GM10266 (cell line): ENCODE measurements at regions not wholly inside any gene's neighbourhood (a gene's known extent, or its start where the extent isn't known, plus 50 kb on each side); places are given as distances from the start of the nearest gene placed in this dataset.

ENCODE experiments used
- DNase-seq: peaks from one replicate; pipeline ENCODE4 v3.0.0; 2012; ENCODE audit errors: extremely low spot score
- CTCF ChIP-seq: IDR thresholded peaks from 2 replicates; pipeline ENCODE4 v1.5.1; 2012; ENCODE audit warnings: mild to moderate bottlenecking, low read depth; ENCODE audit not compliant: control insufficient read depth, insufficient read depth; ENCODE audit errors: missing control alignments

- DNase-seq, result no peak
- TF ChIP-seq CTCF, result no peak
Measured at GRCh38 chr17:17422641-17423040, 54.2 kb upstream of the MED9 start.

GRCh38 chr17:17423656-17424055, 53.1 kb upstream of the MED9 start:
- no peak for DNase-seq
- TF ChIP-seq CTCF, result no peak

- TF ChIP-seq CTCF, result no peak
- DNase-seq, result no peak
Measured at GRCh38 chr17:17424552-17424951, 52.2 kb upstream of the MED9 start.

GRCh38 chr17:17425005-17425404, 51.8 kb upstream of the MED9 start:
- no peak for TF ChIP-seq CTCF
- DNase-seq, result no peak

- TF ChIP-seq CTCF, result no peak
- no peak for DNase-seq
Measured at GRCh38 chr17:17425591-17425990, 51.2 kb upstream of the MED9 start.

- no peak for TF ChIP-seq CTCF
- no peak for DNase-seq
Measured at GRCh38 chr17:17426184-17426583, 50.6 kb upstream of the MED9 start.
